Caco-2 (cell line): ENCODE measurements at regions not wholly inside any gene's neighbourhood (a gene's known extent, or its start where the extent isn't known, plus 50 kb on each side); places are given as distances from the start of the nearest gene placed in this dataset.

ENCODE experiments used
- BruUV-seq: library from RNA; stranded (reverse); fragments of 400-500 nt; replicated peaks from 2 replicates; lab custom pipeline; 2021; lab: Mats Ljungman, UMichigan
- CTCF ChIA-PET: fragments of 300-600 bp; sonication (Branson Sonifier 250); formaldehyde crosslinking; loops from one replicate; lab custom pipeline; 2022; ENCODE audit warnings: antibody characterized with exemption; lab: Charles Lee
- POLR2A ChIA-PET: fragments of 300-600 bp; sonication (Branson Sonifier 250); formaldehyde crosslinking; loops from one replicate; lab custom pipeline; 2022; ENCODE audit warnings: antibody characterized with exemption; lab: Charles Lee
- DNase-seq, 2 experiments: peaks; one replicate each; pipeline versions ENCODE4 v3.0.0 to v3.0.0-alpha.2; 2020 to 2022
- H3K27me3 ChIP-seq: replicated peaks from 2 replicates; pipeline ENCODE4 v1.6.0; 2011; ENCODE audit warnings: low read length; ENCODE audit not compliant: control insufficient read depth, insufficient read depth
- H3K36me3 ChIP-seq: 2 replicates; pipeline ENCODE4 v1.5.1; 2011; ENCODE audit warnings: low read length; ENCODE audit not compliant: control insufficient read depth, insufficient read depth
- H3K4me1 ChIP-seq: fragments of 250-450 bp; sonication (Bioruptor Pico); 2 replicates; pipeline ENCODE4 v1.5.1; 2020; ENCODE audit warnings: mild to moderate bottlenecking
- H3K4me3 ChIP-seq: 2 replicates; pipeline ENCODE4 v1.5.1; 2011; ENCODE audit warnings: low read depth, mild to moderate bottlenecking, control low read depth, low read length
- H3K9me3 ChIP-seq: fragments of 250-450 bp; sonication (Bioruptor Pico); 2 replicates; pipeline ENCODE4 v1.5.1; 2020; ENCODE audit warnings: mild to moderate bottlenecking, moderate library complexity
- H3K27ac Mint-ChIP-seq: one replicate; pipeline ENCODE4 v1.8.0; 2022; ENCODE audit warnings: mixed read lengths; ENCODE audit not compliant: unreplicated experiment
- H3K27me3 Mint-ChIP-seq: one replicate; pipeline ENCODE4 v1.8.0; 2022; ENCODE audit warnings: mixed read lengths; ENCODE audit not compliant: insufficient read depth, unreplicated experiment
- H3K36me3 Mint-ChIP-seq: one replicate; pipeline ENCODE4 v1.8.0; 2022; ENCODE audit warnings: mild to moderate bottlenecking, mixed read lengths; ENCODE audit not compliant: insufficient read depth, unreplicated experiment
- H3K4me1 Mint-ChIP-seq: one replicate; pipeline ENCODE4 v1.8.0; 2022; ENCODE audit warnings: low read depth, mixed read lengths; ENCODE audit not compliant: unreplicated experiment
- H3K4me3 Mint-ChIP-seq: one replicate; pipeline ENCODE4 v1.8.0; 2022; ENCODE audit warnings: mild to moderate bottlenecking, moderate library complexity, mixed read lengths; ENCODE audit not compliant: unreplicated experiment
- H3K9me3 Mint-ChIP-seq: one replicate; pipeline ENCODE4 v1.8.0; 2022; ENCODE audit warnings: mixed read lengths; ENCODE audit not compliant: unreplicated experiment
- intact Hi-C: fragments of 100-400 bp; cut with micrococcal nuclease; formaldehyde crosslinking; loops from one replicate; pipeline ENCODE4 v1.10.0; 2022; ENCODE audit not compliant: unreplicated experiment
- TF ChIP-seq, protein P1 (sequence below), 2 experiments: fragments of 200-600 bp in 1 of 2; IDR thresholded peaks; 1 replicate in 1 of 2; 2 replicates in 1 of 2; pipeline versions ENCODE4 v1.5.1 to v1.8.0; 2011 to 2022; ENCODE audit warnings: antibody characterized with exemption in 1 of 2, control low read depth in 1 of 2, inconsistent platforms in 1 of 2, low read depth in 1 of 2, low read length in 1 of 2, mild to moderate bottlenecking in 1 of 2, moderate library complexity in 1 of 2; ENCODE audit not compliant: insufficient read depth in 1 of 2, severe bottlenecking in 1 of 2, unreplicated experiment in 1 of 2

DNA sequence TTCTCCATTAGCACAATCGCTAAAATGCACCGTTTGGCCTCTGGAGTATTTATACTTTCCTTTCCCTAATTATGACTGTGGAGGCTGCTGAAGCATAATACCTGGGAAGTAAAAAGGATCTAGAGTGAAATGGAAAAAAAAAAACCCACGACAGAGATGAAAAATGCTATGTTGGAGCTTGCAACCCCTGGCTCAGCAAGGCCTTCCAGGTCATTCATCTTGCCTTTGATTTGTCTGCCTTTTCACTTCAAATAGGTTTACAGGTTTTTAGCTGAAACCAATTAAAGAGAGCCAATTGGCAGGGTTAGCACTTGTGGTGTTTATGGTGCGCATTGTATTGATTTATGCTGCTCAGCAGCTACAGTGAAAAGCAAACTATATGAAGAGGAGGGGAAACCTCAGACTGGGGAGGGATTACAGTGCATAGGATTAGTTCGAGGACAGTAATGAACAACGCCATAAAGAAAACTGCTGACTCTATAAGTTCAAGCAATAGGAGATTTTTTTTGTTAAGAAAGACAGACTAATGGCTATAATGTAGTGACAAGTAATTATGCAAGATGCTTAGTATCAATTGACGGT is 347.9 kb downstream of the MEIS1 start:
- Mint-ChIP-seq H3K4me3 (no peak overlapping the region), H3K27ac (no peak overlapping the region), H3K4me1 (peaks cover 6% of the 10 kb centered on the region), H3K36me3 (no peaks in the 10 kb centered on the region), H3K27me3 (no peaks in the 10 kb centered on the region), H3K9me3 (no peaks in the 10 kb centered on the region)
- H3K9me3 ChIP-seq = peaks cover under 1% of the 10 kb centered on the region; the same call in 1 of the 2 replicates
- ChIA-PET POLR2A (no interaction called here), CTCF (interaction anchor here (0.7 kb wide), 1 partner anchor 1658 kb away, joined by 4 read pairs; no protein-coding TSS in a partner anchor)
- intact Hi-C loops = no loop called here
- H3K36me3 ChIP-seq = no peaks in the 10 kb centered on the region
- no peaks in the 10 kb centered on the region for H3K27me3 ChIP-seq
- BruUV-seq = no TSS peak
- DNase-seq = no peak
- TF ChIP-seq, protein P1, sequence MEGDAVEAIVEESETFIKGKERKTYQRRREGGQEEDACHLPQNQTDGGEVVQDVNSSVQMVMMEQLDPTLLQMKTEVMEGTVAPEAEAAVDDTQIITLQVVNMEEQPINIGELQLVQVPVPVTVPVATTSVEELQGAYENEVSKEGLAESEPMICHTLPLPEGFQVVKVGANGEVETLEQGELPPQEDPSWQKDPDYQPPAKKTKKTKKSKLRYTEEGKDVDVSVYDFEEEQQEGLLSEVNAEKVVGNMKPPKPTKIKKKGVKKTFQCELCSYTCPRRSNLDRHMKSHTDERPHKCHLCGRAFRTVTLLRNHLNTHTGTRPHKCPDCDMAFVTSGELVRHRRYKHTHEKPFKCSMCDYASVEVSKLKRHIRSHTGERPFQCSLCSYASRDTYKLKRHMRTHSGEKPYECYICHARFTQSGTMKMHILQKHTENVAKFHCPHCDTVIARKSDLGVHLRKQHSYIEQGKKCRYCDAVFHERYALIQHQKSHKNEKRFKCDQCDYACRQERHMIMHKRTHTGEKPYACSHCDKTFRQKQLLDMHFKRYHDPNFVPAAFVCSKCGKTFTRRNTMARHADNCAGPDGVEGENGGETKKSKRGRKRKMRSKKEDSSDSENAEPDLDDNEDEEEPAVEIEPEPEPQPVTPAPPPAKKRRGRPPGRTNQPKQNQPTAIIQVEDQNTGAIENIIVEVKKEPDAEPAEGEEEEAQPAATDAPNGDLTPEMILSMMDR (IDR thresholded peaks at IDR 0.05; ENCODE audit: insufficient read depth in 1 of 2, low read depth in 1 of 2, low read length in 1 of 2, severe bottlenecking in 1 of 2, unreplicated experiment in 1 of 2) = no peak
- H3K4me3 ChIP-seq = no peak overlapping the region
- peaks cover 10% of the 10 kb centered on the region; the same call in 1 of the 2 replicates for H3K4me1 ChIP-seq

DNA sequence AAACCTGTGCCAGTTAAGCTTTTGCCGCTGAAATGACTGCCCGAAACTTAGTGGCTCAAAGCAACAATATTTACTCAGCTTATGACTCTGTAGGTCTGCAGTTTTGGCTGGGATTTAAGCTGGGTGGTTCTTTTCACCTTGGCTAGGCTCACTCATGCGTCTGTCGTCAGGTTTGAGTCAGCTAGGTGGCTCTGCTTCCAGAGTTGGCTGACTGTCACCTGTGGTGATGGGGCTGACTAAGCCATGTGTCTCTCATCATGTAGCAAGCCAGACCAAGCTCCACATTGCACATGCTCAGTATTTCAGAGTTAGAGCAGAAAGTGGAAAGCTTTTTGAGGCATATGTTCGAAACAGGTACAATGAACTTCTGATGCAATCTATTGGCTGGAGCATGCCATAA is 354.8 kb downstream of the MEIS1 start:
- Mint-ChIP-seq H3K36me3 (no peaks in the 10 kb centered on the region), H3K4me3 (no peak overlapping the region), H3K4me1 (no peaks in the 10 kb centered on the region), H3K9me3 (no peaks in the 10 kb centered on the region), H3K27ac (no peak overlapping the region), H3K27me3 (peaks cover 3% of the 10 kb centered on the region)
- no peaks in the 10 kb centered on the region for H3K9me3 ChIP-seq
- H3K4me3 ChIP-seq = no peak overlapping the region
- H3K27me3 ChIP-seq = no peaks in the 10 kb centered on the region
- 0 out of 2 replicates have a peak, but pooled peaks cover under 1% of the 10 kb centered on the region for H3K4me1 ChIP-seq
- no peak for DNase-seq
- ChIA-PET POLR2A (no interaction called here), CTCF (no interaction called here)
- no TSS peak for BruUV-seq
- intact Hi-C loops = no loop called here
- no peaks in the 10 kb centered on the region for H3K36me3 ChIP-seq
- TF ChIP-seq, protein P1 (IDR thresholded peaks at IDR 0.05; ENCODE audit: insufficient read depth in 1 of 2, low read depth in 1 of 2, low read length in 1 of 2, severe bottlenecking in 1 of 2, unreplicated experiment in 1 of 2) = no peak

DNA sequence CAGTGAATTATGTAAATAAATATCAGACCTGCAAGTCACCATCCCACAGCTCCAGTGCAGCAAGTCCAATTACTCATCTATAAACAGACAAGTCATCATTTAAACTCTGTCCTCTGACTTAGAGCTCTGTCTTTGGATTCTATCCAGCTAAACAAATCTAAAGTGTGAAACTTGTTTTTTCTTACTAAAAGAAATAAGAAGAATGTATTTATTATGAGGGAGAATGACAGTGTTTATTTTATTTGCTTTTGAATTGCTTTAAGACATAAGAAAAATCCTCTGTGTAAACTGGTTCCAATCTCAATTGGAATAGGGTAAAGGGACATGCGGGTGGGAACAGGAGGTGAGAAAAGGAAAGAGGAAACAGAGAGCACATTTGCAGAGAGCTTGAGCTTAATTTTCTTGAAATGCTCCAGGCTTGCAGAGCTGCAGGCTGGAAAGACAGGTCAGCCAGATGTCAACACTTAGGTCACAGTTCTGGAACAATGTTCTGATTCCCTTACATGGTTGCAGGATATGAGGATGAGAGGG is 355.8 kb downstream of the MEIS1 start:
- H3K27ac Mint-ChIP-seq = no peak overlapping the region
- no peaks in the 10 kb centered on the region for H3K4me1 Mint-ChIP-seq
- H3K27me3 Mint-ChIP-seq = peaks cover 3% of the 10 kb centered on the region

More for the DNA sequence above, 355.8 kb downstream of the MEIS1 start:
- Histone ChIP-seq H3K9me3 (no peaks in the 10 kb centered on the region), H3K4me1 (no peaks in the 10 kb centered on the region), H3K27me3 (no peaks in the 10 kb centered on the region), H3K4me3 (no peak overlapping the region), H3K36me3 (no peaks in the 10 kb centered on the region)
- no TSS peak for BruUV-seq
- CTCF ChIA-PET = no interaction called here
- TF ChIP-seq, protein P1 (IDR thresholded peaks at IDR 0.05; ENCODE audit: insufficient read depth in 1 of 2, low read depth in 1 of 2, low read length in 1 of 2, severe bottlenecking in 1 of 2, unreplicated experiment in 1 of 2) = no peak
- POLR2A ChIA-PET = no interaction called here
- no peak overlapping the region for H3K4me3 Mint-ChIP-seq
- H3K9me3 Mint-ChIP-seq = no peaks in the 10 kb centered on the region
- intact Hi-C loops = no loop called here
- DNase-seq = no peak
- H3K36me3 Mint-ChIP-seq = no peaks in the 10 kb centered on the region
